SW480 (cell line): ENCODE measurements at regions not wholly inside any gene's neighbourhood (a gene's known extent, or its start where the extent isn't known, plus 50 kb on each side); places are given as distances from the start of the nearest gene placed in this dataset.
"Not testable (repeated sequence)": the region's sequence is repeated elsewhere in the genome, so short reads cannot be mapped to it uniquely, and the experiment has no call there.

Experiments
- DNase-seq: peaks from one replicate; pipeline ENCODE4 v3.0.0-alpha.2; 2016; ENCODE audit warnings: low spot score

DNA sequence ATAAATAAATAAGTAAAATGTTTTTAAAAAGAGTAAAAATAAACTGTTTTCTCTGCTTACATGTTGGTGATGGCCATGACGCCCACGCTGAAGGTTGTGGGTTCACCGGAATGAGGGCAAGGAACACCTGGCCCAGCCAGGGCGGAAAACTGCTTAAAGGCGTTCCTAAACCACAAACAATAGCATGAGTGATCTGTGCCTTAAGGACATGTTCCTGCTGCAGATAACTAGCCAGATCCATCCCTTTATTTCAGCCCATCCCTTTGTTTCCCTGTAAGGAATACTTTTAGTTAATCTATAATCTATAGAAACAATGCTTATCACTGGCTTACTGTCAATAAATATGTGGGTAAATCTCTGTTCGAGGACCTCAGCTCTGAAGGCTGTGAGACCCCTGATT is 63.3 kb upstream of the CEP78 start:
- DNase-seq, result not testable (repeated sequence)

DNA sequence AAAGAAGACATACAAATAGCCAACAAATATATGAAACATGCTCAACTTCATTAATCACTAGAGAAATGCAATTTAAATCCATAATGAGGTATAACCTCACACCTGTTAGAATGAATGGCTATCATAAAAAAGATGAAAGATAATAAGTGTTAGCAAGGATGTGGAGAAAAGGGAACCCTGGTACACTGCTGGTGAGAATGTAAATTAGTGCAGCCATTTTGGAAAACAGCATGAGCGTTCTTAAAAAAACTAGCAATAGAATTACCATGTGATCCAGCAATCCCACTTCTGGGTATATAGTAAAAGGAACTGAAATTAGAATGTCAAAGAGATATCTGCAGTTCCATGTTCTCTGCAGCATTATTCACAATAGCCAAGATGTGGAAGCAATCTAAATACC is 64.2 kb upstream of the CEP78 start:
- no peak for DNase-seq

DNA sequence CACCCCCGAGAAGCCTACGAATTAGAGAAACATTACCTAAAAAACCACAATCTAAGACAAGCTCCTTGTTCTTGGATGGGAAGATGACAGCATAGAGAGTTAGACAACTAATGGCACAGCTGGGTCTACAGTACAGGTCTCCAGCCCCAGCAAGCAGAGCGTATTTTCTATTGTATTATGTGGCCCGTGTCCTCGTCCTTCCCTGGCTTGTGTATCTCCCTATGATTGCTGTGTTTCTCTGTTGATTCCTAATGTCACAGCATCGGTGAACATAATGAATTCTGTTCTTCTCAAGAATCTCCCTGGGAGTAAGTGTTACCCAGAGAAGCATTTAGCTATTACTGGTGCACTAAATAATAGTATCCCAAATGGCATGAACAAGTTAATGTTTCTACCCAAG is 66.8 kb upstream of the CEP78 start:
- DNase-seq, result no peak

DNA sequence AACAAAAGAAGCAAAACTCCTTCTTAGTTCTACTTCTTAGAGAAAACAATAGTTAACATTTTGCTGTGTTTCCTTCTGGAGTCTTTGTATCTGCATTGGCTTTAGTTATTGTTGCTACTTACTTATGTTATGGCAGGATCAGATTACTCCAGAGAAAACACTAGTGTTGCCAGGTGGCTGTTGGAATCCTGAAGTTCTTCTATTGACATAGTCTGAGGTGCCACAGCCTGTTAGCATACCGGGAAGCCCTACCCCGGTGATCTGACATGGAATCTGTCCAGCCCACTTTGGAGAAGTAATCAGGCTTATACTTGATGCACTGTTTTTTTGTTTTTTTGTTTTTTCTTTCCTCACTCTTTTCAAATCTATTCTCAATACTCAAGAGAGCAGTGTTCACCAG is 68.5 kb upstream of the CEP78 start:
- DNase-seq, result peak; percentile 55

DNA sequence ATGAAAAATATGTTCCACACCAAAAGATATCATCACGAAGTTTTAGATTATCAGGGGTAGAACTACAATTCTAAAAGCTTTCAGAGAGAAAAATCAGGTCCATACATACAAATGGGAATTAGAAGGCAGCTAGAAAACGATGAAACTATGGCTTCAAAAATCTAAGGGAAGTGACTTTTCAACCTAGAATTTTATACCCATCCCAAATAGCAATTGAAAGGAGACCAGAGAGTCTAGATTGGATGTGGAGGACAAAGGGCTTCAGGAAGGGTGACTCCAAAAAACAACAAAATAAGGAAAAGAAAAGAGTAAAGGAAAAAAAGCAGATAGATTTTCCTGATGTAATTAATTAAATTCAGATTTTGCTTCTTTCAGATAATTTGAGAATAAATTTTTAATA is 72.0 kb upstream of the CEP78 start:
- no peak for DNase-seq

DNA sequence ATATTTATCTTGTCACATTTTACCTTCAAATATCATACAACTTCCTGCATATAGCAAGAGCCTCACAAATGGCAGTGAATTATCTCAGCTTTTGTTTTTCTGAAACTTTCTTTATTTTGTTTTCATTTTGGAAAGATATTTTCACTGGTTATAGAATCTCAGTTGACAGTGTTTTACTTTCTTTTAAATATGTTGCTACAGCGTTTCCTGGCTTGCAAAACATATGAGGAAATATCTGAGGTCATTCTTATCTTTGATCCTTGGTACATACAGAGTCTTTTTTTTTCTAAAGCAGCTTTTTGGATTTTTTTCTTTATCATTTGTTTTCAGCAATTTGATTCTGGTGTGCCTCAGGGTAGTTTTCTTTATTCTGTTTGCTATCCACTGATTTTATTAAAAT is 77.6 kb upstream of the CEP78 start:
- no peak for DNase-seq

DNA sequence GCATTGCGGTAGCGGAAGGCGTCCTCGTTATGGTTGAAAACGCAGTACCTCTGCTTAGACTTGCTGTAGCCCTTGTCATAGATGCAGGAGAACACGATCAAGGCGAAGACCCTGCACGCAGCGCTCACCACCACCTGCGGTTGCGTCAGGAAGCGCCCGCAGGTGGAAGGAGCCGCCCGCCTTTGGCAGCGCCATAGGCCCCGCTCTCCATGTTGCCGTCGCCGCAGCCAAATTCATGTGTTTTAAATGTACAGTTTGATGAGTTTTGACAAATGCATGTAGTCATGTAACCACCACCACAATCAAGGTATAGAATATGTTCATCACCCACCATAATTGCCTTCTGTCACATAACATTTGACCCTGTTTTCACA is 84.9 kb upstream of the CEP78 start:
- DNase-seq, result no peak

DNA sequence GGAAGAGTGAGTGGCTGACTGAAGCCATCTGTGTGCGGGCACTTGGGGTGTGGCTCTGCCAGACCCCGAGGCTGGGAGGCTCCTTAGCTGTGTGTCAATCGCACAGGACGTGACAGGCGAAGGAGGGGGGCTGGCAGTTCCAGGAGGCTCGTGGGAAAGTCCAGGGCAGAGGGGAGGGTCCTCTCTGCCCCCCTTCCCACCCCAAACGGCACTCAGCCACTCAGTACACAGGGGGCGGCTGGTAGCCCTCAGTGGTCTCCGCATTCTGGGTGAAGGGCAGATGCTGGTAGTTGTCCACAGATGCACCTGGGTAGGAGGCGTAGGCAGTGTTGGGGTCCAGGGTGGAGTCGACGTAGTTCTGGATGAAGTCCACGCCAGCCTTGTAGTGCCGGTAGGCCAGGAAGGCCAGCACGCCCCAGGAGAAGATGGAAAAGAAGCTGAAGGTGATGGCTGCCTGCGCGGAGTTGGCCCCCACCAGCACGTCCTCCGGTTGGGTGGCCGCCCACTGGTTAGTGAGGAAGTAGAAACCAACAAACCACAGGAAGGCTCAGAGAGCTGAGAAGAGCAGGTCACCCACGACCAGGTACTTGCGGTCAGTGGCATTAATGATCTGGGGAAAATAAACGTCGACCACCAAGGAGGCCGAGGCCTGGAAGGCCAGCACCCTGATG is 85.4 kb upstream of the CEP78 start:
- DNase-seq, result no peak

DNA sequence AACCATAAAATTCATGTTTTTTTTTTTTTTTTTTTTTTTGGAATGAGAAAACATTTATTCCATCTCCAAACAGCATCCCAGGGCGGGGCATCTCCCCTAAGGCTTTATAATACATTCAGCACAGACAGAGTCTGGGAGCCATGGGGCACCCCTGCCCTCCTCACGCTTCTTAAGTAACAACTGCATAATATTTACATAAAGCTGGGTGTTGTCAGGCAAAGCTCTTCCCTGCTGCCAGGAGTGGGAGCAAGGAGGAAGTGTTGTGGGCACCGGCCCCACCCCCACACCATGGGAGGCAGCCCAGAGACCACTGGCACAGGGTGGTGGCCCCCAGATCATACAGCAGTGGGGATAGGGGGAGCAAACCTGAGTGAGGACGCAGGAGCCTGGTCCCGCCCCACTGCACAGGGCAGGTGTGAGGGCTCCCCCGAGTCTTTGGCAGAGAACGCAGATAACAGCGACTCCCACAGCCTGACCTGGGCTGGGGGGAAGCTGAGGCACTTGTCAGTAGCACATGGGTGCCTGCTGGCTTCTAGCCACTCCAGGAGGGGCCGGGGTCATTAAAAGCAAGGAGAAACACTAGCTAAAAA is 86.1 kb upstream of the CEP78 start:
- no peak for DNase-seq

DNA sequence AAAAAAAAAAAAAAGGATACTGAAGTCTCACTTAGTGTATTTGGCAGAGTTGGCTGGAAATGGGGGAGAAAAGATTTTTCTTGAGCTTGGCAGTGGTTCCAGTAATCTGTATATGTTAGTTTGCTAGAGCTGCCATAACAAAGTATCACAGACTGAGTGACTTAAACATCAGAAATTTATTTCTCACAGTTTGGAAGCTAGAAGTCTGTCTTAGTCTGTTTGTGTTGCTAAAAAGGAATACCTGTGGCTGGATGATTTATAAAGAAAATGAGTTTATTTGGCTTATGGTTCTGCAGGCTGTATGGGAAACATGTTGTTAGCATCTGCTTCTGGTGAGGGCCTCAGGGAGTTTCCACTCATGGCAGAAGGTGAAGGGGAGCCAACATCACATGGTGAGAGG is 89.6 kb upstream of the CEP78 start:
- no peak for DNase-seq

DNA sequence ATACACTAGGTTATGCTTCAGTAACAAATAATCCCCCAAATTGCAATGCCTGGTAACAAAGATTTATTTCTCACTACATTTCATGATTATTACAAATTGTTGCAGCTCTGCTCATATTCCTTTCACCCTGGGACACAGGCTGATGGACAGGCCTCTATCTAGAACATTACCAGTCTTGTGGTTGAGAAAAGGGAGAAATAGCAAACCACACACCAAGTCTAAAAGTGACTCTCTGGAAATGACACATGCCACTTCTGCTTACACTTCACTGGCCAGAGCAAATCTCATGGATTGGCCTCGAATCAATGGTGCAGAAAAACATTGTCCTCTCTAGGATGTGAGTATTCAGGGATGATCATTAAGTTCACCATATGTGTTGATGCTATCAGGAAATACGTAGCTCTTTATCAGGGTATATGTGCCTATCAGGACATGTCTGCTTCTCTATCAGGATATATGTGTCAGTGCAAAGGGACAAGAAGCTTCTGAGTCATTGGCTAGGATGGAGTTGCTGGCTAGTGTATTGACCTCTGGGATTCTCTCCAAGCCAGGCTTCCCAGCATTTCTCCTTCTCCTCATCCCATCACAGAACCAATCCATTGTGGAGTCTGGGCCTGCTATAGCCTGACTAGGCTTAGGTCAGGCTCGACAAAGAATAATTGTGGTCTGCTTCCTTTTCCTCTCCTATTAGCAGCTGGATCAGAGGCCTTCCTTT is 91.1 kb upstream of the CEP78 start:
- no peak for DNase-seq

DNA sequence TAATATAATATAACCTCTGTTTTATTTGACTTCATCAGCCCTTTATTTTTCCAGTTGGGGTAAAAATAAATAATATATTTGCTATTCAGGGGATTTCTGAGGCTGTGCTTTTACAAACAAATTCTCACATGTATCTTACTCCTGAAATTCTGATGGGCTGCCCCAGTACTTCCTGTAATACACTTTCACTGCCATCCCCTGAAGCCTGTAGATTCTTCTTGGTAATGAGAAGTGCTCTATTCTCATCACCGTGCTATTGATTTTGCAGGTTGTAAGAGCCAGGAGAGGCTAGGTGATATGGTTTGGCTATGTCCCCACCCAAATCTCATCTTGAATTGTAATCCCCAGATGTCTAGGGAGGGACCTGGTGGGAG is 91.9 kb upstream of the CEP78 start:
- no peak for DNase-seq

DNA sequence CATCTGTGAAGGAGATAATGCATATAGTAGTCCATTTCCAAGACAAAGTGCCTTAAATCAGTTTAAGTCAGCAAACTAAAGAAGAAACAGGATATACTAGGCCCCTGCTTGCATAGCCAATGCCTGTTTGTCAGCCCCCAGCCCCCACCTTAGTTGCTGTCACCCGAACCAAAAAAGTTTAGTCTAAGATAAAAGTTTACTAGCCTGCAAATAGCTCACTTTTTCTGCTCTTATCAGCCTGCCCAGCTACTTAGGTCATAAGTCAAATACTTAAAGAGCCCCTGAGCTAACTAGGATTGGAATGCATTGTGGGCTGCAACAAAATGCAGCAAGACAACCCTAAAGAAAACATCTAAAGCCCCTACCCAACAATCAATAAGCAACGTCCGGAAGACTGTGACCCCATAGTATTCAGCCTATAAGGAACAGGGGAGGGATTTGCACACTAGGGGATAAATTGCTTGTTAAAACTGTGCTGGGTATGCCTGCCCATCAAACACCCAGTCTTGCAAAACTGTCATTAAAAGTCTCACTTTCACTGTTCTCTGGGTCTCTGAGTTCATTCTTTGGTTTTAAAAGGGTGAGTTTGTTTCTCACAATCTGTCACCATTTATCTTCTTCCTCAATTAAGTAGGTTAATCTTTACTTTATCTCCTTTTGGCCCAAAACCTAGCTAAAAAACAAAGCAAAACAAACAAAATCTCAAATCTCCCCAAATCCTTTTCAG is 92.4 kb upstream of the CEP78 start:
- no peak for DNase-seq

DNA sequence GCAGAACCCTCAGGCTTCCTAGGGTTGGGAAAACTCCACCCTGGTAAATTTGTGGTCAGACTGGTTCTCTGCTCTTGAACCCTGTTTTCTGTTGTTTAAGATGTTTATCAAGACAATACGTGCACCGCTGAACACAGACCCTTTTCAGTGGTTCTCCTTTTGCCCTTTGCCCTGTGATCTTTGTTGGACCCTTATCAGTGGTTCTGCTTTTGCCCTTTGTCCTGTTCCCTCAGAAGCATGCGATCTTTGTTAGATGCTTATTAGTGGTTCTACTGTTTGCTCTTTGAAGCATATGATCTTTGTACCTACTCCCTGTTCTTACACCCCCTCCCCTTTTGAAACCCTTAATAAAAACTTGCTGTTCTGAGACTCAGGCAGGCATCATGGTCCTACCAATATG is 93.6 kb upstream of the CEP78 start:
- not testable (repeated sequence) for DNase-seq

DNA sequence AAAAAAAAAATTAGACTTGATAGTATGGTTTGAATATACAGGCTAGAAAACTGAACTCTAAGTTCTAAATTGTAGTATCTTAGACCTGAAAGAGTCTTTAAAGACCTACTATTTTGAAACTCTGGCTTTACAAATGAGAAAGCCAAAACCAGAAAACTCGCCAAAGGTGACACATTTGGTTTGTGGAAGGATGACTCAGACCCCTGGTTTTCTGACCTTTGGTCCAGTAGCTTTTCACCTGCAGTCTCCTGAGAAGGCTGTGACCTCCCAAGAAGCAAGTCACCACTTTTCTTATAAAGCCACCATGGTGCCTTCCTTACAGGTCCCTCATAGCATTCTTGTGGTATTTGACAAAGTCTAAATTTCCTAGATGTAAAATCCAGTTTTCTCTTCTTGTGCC is 102.1 kb upstream of the CEP78 start:
- DNase-seq, result no peak

DNA sequence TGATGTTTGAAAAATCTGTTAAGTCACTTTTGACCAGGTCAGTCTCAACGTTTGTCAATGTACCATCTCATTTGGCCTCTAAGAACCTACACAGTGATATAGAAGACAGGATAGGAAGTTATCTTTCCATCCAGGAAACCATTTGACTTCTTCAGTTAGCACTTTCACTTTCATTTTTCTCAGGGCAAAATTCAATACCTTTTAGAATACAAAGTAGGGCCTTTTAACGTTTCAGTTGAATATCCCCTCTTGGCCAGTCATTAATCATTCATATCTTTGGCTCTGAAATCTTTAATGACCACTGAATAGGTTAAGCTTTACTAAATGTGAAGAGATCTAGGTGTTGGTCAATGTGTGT is 101.1 kb upstream of the GNAQ start:
- no peak for DNase-seq

DNA sequence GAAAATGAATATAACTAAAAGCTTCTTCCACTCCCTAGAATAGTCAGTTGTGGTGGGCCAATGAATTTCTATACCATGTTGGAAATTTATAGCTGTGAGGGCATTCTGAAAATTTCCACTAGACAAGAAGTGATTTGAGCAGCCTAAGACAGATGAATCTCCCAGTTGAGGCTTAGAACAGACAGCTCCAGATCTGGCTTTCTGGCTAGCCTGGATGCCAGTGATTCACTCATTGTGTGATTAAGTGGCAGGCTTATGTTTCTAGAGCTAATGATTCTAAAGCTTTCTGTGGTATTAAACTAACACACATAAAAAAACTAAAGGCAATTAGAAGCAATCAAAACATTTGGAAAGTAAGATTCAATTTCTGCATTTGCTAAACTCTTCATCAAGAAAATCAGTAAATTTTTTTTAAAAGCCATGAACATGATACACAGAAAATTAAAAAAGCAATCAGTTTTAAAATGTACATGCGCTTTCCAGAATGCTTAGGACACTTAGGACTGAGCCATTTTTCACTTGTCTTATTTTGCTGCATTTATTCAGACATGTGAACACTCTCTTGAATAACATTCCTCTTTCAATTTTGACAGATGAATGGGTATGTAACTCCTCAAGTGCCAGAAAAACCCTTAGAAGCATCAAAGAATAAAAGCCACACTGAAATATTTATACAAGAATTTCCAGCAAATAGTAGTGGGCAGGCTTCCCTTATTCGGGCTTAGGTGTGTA is 100.5 kb upstream of the GNAQ start:
- no peak for DNase-seq

DNA sequence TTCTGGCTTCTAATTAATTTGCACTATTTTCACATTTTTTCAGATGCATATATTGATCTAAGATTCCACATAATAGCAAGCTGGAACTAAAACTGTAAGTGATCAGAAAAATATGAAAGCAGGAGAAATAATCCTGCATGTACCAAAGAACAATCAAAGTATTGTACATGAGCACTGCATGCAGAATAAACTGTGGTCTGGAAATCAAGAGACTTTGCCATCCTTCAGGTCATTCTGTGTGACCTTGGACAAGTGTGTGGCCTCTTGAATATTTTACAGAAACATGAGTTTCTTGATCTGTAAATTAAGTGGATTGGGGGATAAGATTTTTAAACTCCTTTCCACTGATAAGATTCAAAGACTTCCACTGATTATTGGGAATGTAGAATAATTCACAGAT is 99.2 kb upstream of the GNAQ start:
- DNase-seq, result no peak

DNA sequence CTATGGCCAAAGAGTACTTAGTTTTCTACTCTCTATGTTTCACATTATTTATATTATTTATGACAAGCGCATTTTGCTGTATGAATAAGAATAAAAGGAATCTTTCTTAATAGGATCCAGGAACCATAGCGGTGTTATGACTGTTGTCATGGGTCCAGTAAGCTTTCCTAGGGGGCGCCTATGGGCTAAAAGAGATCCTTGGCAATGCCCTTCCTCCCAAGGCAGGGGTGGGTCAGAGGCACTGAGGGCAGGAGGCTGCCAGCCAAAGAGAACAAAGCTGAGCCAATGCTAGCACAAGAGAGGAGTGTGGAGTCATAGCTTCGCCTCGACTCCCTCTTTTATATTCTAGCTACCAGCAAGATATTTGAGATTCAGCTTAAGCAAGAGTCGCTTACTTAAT is 98.4 kb upstream of the GNAQ start:
- peak; percentile 21 for DNase-seq

DNA sequence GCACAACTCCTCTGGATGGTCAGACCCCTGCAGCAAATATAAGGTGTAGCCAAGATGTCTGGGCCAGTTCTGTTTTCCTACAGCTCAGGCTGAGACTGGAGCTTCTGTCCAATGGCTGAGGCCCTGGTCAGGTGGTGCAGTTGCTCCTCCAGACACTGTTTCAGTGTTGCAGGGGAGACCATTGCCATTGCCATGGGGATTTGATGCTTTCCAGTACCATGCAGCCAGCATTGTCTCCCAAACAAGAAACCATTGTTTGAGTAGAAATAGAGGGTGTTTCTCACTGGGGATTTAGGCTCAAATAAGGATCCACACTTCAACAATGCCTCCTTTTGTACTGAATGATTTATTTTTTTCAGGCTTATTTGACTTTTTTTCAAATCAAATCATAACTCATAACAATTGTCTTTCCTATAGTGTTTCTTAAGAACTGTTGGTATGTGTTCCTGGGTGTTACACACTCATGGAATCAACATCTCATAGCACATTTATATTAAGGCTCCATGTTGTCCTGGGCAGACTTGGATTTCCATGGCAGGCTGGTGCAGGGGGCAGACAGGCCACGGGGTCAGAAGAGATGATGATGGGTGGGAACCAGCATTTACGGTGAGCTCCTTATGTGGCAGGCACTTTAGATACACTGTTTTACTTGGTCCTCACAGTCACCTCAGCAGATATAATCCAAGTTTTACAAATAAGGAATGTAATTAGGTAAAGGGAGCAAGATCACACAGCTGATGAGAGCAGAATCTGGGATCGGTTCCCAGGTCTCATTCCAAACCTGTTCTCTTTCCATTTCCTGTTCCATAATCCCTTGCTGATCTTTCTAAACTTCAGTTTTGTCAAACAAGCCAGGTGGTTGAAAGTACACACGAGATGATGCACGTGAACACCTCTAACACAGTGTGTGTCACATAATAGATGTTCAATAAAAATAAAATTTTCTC is 95.9 kb upstream of the GNAQ start:
- DNase-seq, result no peak

DNA sequence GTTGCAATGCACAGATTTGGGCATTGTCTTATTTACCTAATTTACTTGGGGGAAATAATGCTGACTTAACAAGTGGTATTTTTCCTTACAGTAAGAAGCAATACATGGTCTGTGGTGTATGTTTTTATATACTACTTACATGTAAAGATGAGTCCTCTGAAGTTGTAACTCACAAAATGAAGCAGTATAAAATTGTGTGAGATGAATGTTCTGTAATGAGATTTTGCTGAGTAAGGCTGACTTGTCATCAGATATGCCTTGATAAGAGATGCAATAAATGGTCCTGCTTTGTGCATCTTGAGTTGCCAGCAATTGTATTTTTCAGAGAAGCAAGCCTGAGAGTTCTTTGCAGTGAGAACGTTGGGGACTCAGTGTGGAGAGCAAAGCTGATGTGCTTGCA is 92.2 kb upstream of the GNAQ start:
- DNase-seq, result no peak
